ENCODE measurements at regions not wholly inside any gene's neighbourhood (a gene's known extent, or its start where the extent isn't known, plus 50 kb on each side); places are given as distances from the start of the nearest gene placed in this dataset.

GRCh38 chr9:126556560-126557250, 57.0 kb upstream of the LMX1B start:
- H3K36me3 ChIP-seq: no peaks in the 10 kb centered on the region
- H3K9me3 ChIP-seq (replicated peaks): no peaks in the 10 kb centered on the region
- no peak overlapping the region for H3K27ac ChIP-seq

GRCh38 chr9:126558051-126558665, 55.6 kb upstream of the LMX1B start:
- Histone ChIP-seq H3K36me3 (no peaks in the 10 kb centered on the region), H3K9me3 (replicated peaks) (no peaks in the 10 kb centered on the region), H3K27ac (no peak overlapping the region), H3K4me3 (no peak overlapping the region), H3K4me1 (replicated peaks) (no peaks in the 10 kb centered on the region), H3K27me3 (replicated peaks) (peaks cover 6% of the 10 kb centered on the region; the same call in 1 of the 2 replicates)
- peak in 1 of 2 experiments; percentile 15 for DNase-seq (ENCODE audit: low read depth in 1 of 2, low spot score in 2 of 2)

More at GRCh38 chr9:126556560-126557250, 57.0 kb upstream of the LMX1B start:
- DNase-seq (ENCODE audit: low read depth in 1 of 2, low spot score in 2 of 2): no peak
- no peak overlapping the region for H3K4me3 ChIP-seq
- no peaks in the 10 kb centered on the region for H3K4me1 ChIP-seq (replicated peaks)
- no peaks in the 10 kb centered on the region for H3K27me3 ChIP-seq (replicated peaks)

GRCh38 chr9:126559296-126559695, 54.4 kb upstream of the LMX1B start:
- Histone ChIP-seq H3K4me3 (no peak overlapping the region), H3K27ac (no peak overlapping the region), H3K9me3 (replicated peaks) (no peaks in the 10 kb centered on the region), H3K36me3 (no peaks in the 10 kb centered on the region), H3K4me1 (replicated peaks) (no peaks in the 10 kb centered on the region), H3K27me3 (replicated peaks) (peaks cover 6% of the 10 kb centered on the region; the same call in 1 of the 2 replicates)
- no peak for DNase-seq (ENCODE audit: low read depth in 1 of 2, low spot score in 2 of 2)

GRCh38 chr9:126561582-126561981, 52.1 kb upstream of the LMX1B start:
- no peak for DNase-seq (ENCODE audit: low read depth in 1 of 2, low spot score in 2 of 2)
- Histone ChIP-seq H3K4me3 (no peak overlapping the region), H3K27me3 (replicated peaks) (peaks cover 12% of the 10 kb centered on the region; the same call in 1 of the 2 replicates), H3K36me3 (no peaks in the 10 kb centered on the region), H3K9me3 (replicated peaks) (no peaks in the 10 kb centered on the region), H3K4me1 (replicated peaks) (no peaks in the 10 kb centered on the region), H3K27ac (no peak overlapping the region)

GRCh38 chr9:126563556-126563955, 50.2 kb upstream of the LMX1B start:
- Histone ChIP-seq H3K36me3 (no peaks in the 10 kb centered on the region), H3K9me3 (replicated peaks) (no peaks in the 10 kb centered on the region), H3K27me3 (replicated peaks) (peaks cover 12% of the 10 kb centered on the region; the same call in 1 of the 2 replicates), H3K27ac (no peak overlapping the region), H3K4me1 (replicated peaks) (no peaks in the 10 kb centered on the region), H3K4me3 (no peak overlapping the region)
- no peak for DNase-seq (ENCODE audit: low read depth in 1 of 2, low spot score in 2 of 2)

Measured in SJSA1 (cell line).